MM.1S (cell line): ENCODE measurements at regions not wholly inside any gene's neighbourhood (a gene's known extent, or its start where the extent isn't known, plus 50 kb on each side); places are given as distances from the start of the nearest gene placed in this dataset.

ENCODE experiments used
- DNase-seq: peaks from one replicate; pipeline ENCODE4 v3.0.0-alpha.2; 2015
- H2AFZ ChIP-seq: fragments of 300-600 bp; sonication (generic); 2 replicates; pipeline ENCODE4 v1.6.0; 2016; ENCODE audit warnings: antibody characterized with exemption, low read length
- H3F3A ChIP-seq: fragments of 300-600 bp; sonication (generic); 2 replicates; pipeline ENCODE4 v1.6.1; 2016; ENCODE audit warnings: mild to moderate bottlenecking, antibody characterized with exemption, low read length, moderate library complexity, mixed read lengths; ENCODE audit not compliant: insufficient read depth
- H3K27ac ChIP-seq: fragments of 300-600 bp; sonication (generic); 2 replicates; pipeline ENCODE4 v1.5.1; 2016; ENCODE audit warnings: mild to moderate bottlenecking, low read length
- H3K27me3 ChIP-seq: fragments of 300-600 bp; sonication (generic); replicated peaks from 2 replicates; pipeline ENCODE4 v1.6.0; 2016; ENCODE audit warnings: low read length; ENCODE audit not compliant: insufficient read depth
- H3K36me3 ChIP-seq: fragments of 300-600 bp; sonication (generic); replicated peaks from 2 replicates; pipeline ENCODE4 v1.6.1; 2016; ENCODE audit warnings: mild to moderate bottlenecking, low read length, mixed read lengths; ENCODE audit not compliant: insufficient read depth
- H3K4me1 ChIP-seq: fragments of 300-600 bp; sonication (generic); 2 replicates; pipeline ENCODE4 v1.6.1; 2016; ENCODE audit warnings: low read length, mixed read lengths
- H3K4me2 ChIP-seq: fragments of 300-600 bp; sonication (generic); 2 replicates; pipeline ENCODE4 v1.6.0; 2016; ENCODE audit warnings: low read depth, low read length
- H3K4me3 ChIP-seq: fragments of 300-600 bp; sonication (generic); 2 replicates; pipeline ENCODE4 v1.5.1; 2016; ENCODE audit warnings: low read length, mixed read lengths
- H3K79me2 ChIP-seq: fragments of 300-600 bp; sonication (generic); 2 replicates; pipeline ENCODE4 v1.6.1; 2016; ENCODE audit warnings: mixed run types, low read length, mixed read lengths
- H3K9ac ChIP-seq: fragments of 300-600 bp; sonication (generic); 2 replicates; pipeline ENCODE4 v1.6.1; 2016; ENCODE audit warnings: low read length, mixed read lengths
- H3K9me2 ChIP-seq: fragments of 300-600 bp; sonication (generic); replicated peaks from 2 replicates; pipeline ENCODE4 v1.6.1; 2016; ENCODE audit warnings: mild to moderate bottlenecking, low read length, mixed read lengths; ENCODE audit not compliant: insufficient read depth
- H3K9me3 ChIP-seq: fragments of 300-600 bp; sonication (generic); replicated peaks from 2 replicates; pipeline ENCODE4 v1.6.1; 2016; ENCODE audit warnings: mild to moderate bottlenecking, low read length, mixed read lengths; ENCODE audit not compliant: insufficient read depth
- H4K20me1 ChIP-seq: fragments of 300-600 bp; sonication (generic); 2 replicates; pipeline ENCODE4 v1.6.1; 2016; ENCODE audit warnings: mild to moderate bottlenecking, low read length, moderate library complexity, mixed read lengths; ENCODE audit not compliant: insufficient read depth
- CTCF ChIP-seq: fragments of 300-600 bp; sonication (generic); IDR thresholded peaks from 2 replicates; pipeline ENCODE4 v1.5.1; 2016; ENCODE audit warnings: antibody characterized with exemption, low read length, mixed read lengths
- EZH2 ChIP-seq: fragments of 300-600 bp; sonication (generic); optimal IDR thresholded peaks from 2 replicates; pipeline ENCODE3; 2017; ENCODE audit warnings: low read depth, mild to moderate bottlenecking, antibody characterized with exemption, low read length, mixed read lengths
- EZH2phosphoT487 ChIP-seq: fragments of 300-600 bp; sonication (generic); IDR thresholded peaks from 2 replicates; pipeline ENCODE4 v1.6.1; 2018; ENCODE audit warnings: antibody characterized with exemption, low read length

- H3K79me2 ChIP-seq = no peaks in the 10 kb centered on the region
- no peak overlapping the region for H3K27ac ChIP-seq
- H2AFZ ChIP-seq = no peak overlapping the region
- H3F3A ChIP-seq = no peaks in the 10 kb centered on the region
- no peaks in the 10 kb centered on the region for H3K4me1 ChIP-seq
- no peak overlapping the region for H3K4me3 ChIP-seq
- H3K36me3 ChIP-seq = no peaks in the 10 kb centered on the region
- no peaks in the 10 kb centered on the region for H3K27me3 ChIP-seq
- H3K9ac ChIP-seq = no peak overlapping the region
- no peaks in the 10 kb centered on the region for H3K9me2 ChIP-seq
- TF ChIP-seq CTCF (no peak), EZH2phosphoT487 (no peak), EZH2 (no peak)
- H4K20me1 ChIP-seq = no peaks in the 10 kb centered on the region
- no peak for DNase-seq
- H3K4me2 ChIP-seq = no peak overlapping the region
- no peaks in the 10 kb centered on the region for H3K9me3 ChIP-seq
These were observed 867.2 kb downstream of the NR2F1-AS1 start for GRCh38 chr5:92713826-92714225.

DNA sequence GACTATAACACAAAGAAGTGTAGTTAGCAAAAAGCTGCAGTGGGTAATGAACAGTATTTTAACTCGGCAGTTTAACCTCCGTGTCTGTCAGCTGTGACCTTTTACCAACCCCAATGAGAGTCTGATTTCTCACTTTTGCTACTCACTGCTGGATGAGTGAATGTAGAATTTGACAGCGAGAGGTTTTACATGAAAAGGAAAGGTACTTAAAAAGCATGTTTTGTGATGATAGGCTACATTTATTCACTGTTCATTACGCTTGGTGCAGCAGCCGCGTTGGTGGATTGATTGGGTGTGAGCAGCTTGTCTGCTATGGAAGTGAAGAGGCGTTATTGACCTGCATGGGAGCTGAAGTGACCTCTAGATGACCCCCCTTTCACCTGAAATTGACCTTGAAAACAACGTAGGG is 867.7 kb downstream of the NR2F1-AS1 start:
- no peak overlapping the region for H3K9ac ChIP-seq
- no peaks in the 10 kb centered on the region for H3K79me2 ChIP-seq
- H3K36me3 ChIP-seq = no peaks in the 10 kb centered on the region
- H3K27me3 ChIP-seq = no peaks in the 10 kb centered on the region
- H3K4me2 ChIP-seq = no peak overlapping the region
- DNase-seq = no peak
- H3K4me1 ChIP-seq = no peaks in the 10 kb centered on the region
- H3K9me3 ChIP-seq = no peaks in the 10 kb centered on the region
- H2AFZ ChIP-seq = no peak overlapping the region
- H3K9me2 ChIP-seq = no peaks in the 10 kb centered on the region
- H4K20me1 ChIP-seq = no peaks in the 10 kb centered on the region
- H3K4me3 ChIP-seq = no peak overlapping the region
- no peak for TF ChIP-seq EZH2
- no peak for TF ChIP-seq EZH2phosphoT487
- TF ChIP-seq CTCF = no peak
- H3F3A ChIP-seq = no peaks in the 10 kb centered on the region
- no peak overlapping the region for H3K27ac ChIP-seq

DNA sequence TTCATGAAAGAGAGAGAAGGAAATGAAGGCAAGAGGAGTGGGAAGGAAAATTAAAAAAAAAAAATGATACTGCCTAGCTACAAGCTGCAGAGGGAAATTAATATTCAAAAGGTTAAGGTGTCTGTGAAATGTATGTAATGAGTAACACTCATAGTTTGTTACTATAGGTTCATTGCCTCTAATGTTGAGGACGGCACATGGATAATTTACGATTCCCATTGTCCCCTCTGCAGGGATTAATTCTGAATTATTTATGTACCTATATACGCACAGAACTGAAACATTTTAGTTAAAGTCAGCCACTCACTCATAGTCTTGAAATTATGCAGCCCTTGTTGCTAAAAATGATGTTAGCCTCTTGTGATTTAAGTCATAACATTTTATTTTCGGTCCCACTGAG is 869.1 kb downstream of the NR2F1-AS1 start:
- H3K4me3 ChIP-seq = no peak overlapping the region
- no peaks in the 10 kb centered on the region for H3K4me1 ChIP-seq
- H3K9ac ChIP-seq = no peak overlapping the region
- DNase-seq = no peak
- no peak overlapping the region for H2AFZ ChIP-seq
- H3K4me2 ChIP-seq = no peak overlapping the region
- no peaks in the 10 kb centered on the region for H3K27me3 ChIP-seq
- no peaks in the 10 kb centered on the region for H3K36me3 ChIP-seq
- no peaks in the 10 kb centered on the region for H3K9me3 ChIP-seq
- no peaks in the 10 kb centered on the region for H3F3A ChIP-seq
- TF ChIP-seq CTCF (no peak), EZH2 (no peak), EZH2phosphoT487 (no peak)
- no peaks in the 10 kb centered on the region for H3K79me2 ChIP-seq
- H4K20me1 ChIP-seq = no peaks in the 10 kb centered on the region
- no peak overlapping the region for H3K27ac ChIP-seq
- H3K9me2 ChIP-seq = no peaks in the 10 kb centered on the region
